ENCODE measurements at regions not wholly inside any gene's neighbourhood (a gene's known extent, or its start where the extent isn't known, plus 50 kb on each side); places are given as distances from the start of the nearest gene placed in this dataset.

DNA sequence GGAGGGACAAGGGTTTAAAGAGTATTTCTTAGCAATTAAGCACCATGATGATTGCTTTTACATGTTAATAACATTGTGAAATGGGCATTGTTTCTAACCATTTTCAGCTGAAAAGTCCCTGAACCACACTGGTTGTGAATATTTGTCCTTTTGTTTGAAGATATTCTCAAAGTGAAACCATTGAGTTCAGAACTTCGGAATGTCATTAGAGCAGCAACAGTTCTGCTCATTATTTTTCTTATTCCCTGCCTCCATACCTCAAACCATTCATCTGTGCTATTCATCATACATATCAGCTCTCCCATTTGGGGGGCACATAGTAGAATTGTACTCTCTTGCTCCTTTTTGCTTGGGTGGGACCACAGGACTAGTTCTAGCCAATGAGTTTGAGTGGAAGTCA, 553.0 kb upstream of the ZNF462 start:
- TF ChIP-seq, protein P1, sequence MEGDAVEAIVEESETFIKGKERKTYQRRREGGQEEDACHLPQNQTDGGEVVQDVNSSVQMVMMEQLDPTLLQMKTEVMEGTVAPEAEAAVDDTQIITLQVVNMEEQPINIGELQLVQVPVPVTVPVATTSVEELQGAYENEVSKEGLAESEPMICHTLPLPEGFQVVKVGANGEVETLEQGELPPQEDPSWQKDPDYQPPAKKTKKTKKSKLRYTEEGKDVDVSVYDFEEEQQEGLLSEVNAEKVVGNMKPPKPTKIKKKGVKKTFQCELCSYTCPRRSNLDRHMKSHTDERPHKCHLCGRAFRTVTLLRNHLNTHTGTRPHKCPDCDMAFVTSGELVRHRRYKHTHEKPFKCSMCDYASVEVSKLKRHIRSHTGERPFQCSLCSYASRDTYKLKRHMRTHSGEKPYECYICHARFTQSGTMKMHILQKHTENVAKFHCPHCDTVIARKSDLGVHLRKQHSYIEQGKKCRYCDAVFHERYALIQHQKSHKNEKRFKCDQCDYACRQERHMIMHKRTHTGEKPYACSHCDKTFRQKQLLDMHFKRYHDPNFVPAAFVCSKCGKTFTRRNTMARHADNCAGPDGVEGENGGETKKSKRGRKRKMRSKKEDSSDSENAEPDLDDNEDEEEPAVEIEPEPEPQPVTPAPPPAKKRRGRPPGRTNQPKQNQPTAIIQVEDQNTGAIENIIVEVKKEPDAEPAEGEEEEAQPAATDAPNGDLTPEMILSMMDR (IDR thresholded peaks at IDR 0.05) = no peak
- Histone ChIP-seq H3K4me1 (no peaks in the 10 kb centered on the region), H3K27ac (no peak overlapping the region), H3K27me3 (ENCODE audit: control insufficient read depth, insufficient read depth, low read length) (no peaks in the 10 kb centered on the region), H3K9me3 (ENCODE audit: control insufficient read depth, low read length) (no peaks in the 10 kb centered on the region), H2AFZ (no peak overlapping the region), H3K36me3 (ENCODE audit: control insufficient read depth, insufficient read depth, low read length) (no peaks in the 10 kb centered on the region), H3K9ac (no peak overlapping the region), H3K4me3 (ENCODE audit: low read depth, low read length) (no peak overlapping the region), H3K79me2 (no peaks in the 10 kb centered on the region), H3K4me2 (ENCODE audit: low read length) (no peak overlapping the region)

DNA sequence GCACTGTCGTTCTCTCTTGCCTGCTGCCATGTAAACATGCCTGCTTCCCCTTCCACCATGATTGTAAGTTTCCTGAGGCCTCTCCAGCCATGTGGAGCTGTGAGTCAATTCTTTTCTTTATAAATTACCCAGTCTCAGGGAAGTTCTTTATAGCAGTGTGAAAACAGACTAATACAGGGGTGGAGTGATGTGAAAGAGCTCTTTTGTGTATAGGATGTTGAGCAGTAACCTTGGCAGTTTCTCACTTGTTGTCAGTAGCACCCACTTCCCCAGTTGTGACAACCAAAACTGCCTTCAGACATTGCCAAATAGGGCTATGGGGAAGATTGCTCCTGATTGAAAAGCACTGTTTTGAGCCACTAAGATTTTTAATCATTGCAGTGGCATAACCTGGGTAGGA, 552.2 kb upstream of the ZNF462 start:
- Histone ChIP-seq H3K9me3 (ENCODE audit: control insufficient read depth, low read length) (no peaks in the 10 kb centered on the region), H3K9ac (no peak overlapping the region), H3K27ac (no peak overlapping the region), H3K36me3 (ENCODE audit: control insufficient read depth, insufficient read depth, low read length) (no peaks in the 10 kb centered on the region), H3K4me3 (ENCODE audit: low read depth, low read length) (no peak overlapping the region), H3K27me3 (ENCODE audit: control insufficient read depth, insufficient read depth, low read length) (no peaks in the 10 kb centered on the region), H2AFZ (no peak overlapping the region), H3K79me2 (no peaks in the 10 kb centered on the region), H3K4me2 (ENCODE audit: low read length) (no peak overlapping the region), H3K4me1 (no peaks in the 10 kb centered on the region)
- TF ChIP-seq, protein P1 (IDR thresholded peaks at IDR 0.05) = no peak

DNA sequence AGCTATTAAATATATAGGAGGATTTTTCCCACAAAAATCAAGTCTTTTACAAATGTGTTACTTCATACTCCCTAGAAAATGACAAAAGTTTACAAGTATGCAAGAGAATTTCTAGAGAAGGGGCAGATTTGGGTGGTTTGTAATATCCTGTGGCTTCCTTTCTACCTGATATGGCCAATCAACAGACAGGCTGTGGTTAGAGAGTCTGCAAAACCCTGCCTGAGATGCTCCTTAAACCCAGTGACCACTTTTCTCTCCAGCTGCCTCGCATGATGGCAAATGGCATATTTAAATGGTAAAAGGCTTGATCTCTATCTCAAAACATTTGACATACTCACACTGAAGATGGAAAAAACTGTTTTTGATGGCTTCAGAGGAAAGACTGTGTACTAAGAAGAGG, 550.1 kb upstream of the ZNF462 start:
- Histone ChIP-seq H3K36me3 (ENCODE audit: control insufficient read depth, insufficient read depth, low read length) (no peaks in the 10 kb centered on the region), H3K4me2 (ENCODE audit: low read length) (no peak overlapping the region), H3K27ac (no peak overlapping the region), H3K9me3 (ENCODE audit: control insufficient read depth, low read length) (no peaks in the 10 kb centered on the region), H3K4me3 (ENCODE audit: low read depth, low read length) (no peak overlapping the region), H3K9ac (no peak overlapping the region), H3K27me3 (ENCODE audit: control insufficient read depth, insufficient read depth, low read length) (no peaks in the 10 kb centered on the region), H2AFZ (no peak overlapping the region), H3K79me2 (no peaks in the 10 kb centered on the region), H3K4me1 (no peaks in the 10 kb centered on the region)
- TF ChIP-seq, protein P1 (IDR thresholded peaks at IDR 0.05) = no peak

DNA sequence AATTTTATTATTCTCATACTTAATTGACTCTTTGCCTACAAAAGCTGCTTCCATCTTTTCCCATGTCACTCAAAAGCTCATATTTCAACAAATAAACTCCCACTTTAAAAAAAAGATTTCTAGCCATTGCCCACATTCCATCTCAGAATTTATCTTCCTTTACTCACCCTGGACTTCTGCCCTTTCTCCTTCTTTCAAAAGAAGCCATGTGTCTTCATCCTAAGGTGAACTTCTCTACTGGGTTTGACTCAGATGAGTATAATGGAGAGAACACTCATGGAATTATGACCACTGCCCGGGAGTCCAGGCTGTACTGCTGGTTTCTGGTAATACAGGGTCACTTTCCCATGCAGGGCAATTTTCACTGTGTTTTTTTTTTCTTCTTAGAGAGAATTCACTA, 548.5 kb upstream of the ZNF462 start:
- Histone ChIP-seq H3K4me3 (ENCODE audit: low read depth, low read length) (no peak overlapping the region), H3K36me3 (ENCODE audit: control insufficient read depth, insufficient read depth, low read length) (no peaks in the 10 kb centered on the region), H3K4me2 (ENCODE audit: low read length) (no peak overlapping the region), H3K4me1 (no peaks in the 10 kb centered on the region), H3K27me3 (ENCODE audit: control insufficient read depth, insufficient read depth, low read length) (no peaks in the 10 kb centered on the region), H3K9me3 (ENCODE audit: control insufficient read depth, low read length) (no peaks in the 10 kb centered on the region), H3K9ac (no peak overlapping the region), H3K27ac (no peak overlapping the region), H2AFZ (no peak overlapping the region), H3K79me2 (no peaks in the 10 kb centered on the region)
- TF ChIP-seq, protein P1 (IDR thresholded peaks at IDR 0.05) = no peak

DNA sequence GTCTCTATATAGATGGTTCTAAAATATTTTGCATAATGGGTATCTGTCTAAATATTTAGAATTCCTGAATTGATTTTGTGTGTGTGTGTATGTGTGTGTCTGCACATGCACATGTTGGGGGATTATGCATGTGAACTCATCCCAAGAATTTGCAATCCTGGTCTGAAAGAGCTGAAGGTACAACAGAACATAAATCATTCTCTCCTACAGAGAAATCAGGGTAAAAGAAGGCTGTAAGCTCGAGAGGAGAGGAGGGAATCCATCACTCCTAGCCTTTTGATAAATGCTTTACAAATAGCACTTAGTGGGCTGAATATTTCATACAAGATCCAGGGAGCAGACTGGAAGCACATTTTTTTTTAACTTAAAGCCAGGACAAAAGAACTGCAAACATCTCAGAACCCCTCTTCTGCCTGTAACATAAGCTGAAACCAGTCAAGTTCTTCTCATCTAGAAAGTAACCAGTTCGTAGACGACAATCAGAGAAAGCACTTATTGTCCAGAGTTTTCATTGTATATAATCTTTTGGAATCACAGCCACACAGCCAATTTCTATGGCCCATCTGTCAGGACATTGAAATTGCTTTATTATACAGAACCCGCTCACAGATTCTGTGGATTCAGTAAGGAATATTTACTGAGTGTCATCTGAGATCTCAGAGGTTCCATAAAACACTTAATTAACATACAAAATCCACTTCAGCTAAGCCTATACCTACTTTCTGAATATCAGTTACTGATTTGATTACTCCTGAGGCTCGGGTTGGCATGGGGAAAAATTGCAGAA, 541.4 kb upstream of the ZNF462 start:
- no peak overlapping the region for H3K4me2 ChIP-seq (ENCODE audit: low read length)
- H2AFZ ChIP-seq = no peak overlapping the region

More for the DNA sequence above, 541.4 kb upstream of the ZNF462 start:
- Histone ChIP-seq H3K36me3 (ENCODE audit: control insufficient read depth, insufficient read depth, low read length) (no peaks in the 10 kb centered on the region), H3K27ac (no peak overlapping the region), H3K9ac (no peak overlapping the region), H3K4me3 (ENCODE audit: low read depth, low read length) (no peak overlapping the region), H3K27me3 (ENCODE audit: control insufficient read depth, insufficient read depth, low read length) (no peaks in the 10 kb centered on the region), H3K79me2 (no peaks in the 10 kb centered on the region), H3K9me3 (ENCODE audit: control insufficient read depth, low read length) (no peaks in the 10 kb centered on the region), H3K4me1 (no peaks in the 10 kb centered on the region)
- TF ChIP-seq, protein P1 (IDR thresholded peaks at IDR 0.05) = no peak

Measured in parathyroid adenoma (tissue), 2 donors.